Smooth muscle cell (in vitro differentiated cells): ENCODE measurements at regions not wholly inside any gene's neighbourhood (a gene's known extent, or its start where the extent isn't known, plus 50 kb on each side); places are given as distances from the start of the nearest gene placed in this dataset.

Experiments used
- DNase-seq: peaks from one replicate; lab custom pipeline; 2025; ENCODE audit not compliant: unreplicated experiment; lab: John Stamatoyannopoulos, UW
- H2AFZ ChIP-seq: fragments of 200-600 bp; sonication (generic); 2 replicates; pipeline ENCODE4 v1.6.0; 2016; ENCODE audit warnings: antibody characterized with exemption, low read depth, mild to moderate bottlenecking
- H3F3A ChIP-seq: fragments of 200-600 bp; sonication (generic); 2 replicates; pipeline ENCODE4 v1.6.0; 2017; ENCODE audit warnings: antibody characterized with exemption, low read depth
- H3K27ac ChIP-seq: fragments of 200-600 bp; sonication (generic); 2 replicates; pipeline ENCODE4 v1.5.1; 2016; ENCODE audit warnings: low read depth, mild to moderate bottlenecking
- H3K27me3 ChIP-seq: fragments of 200-600 bp; sonication (generic); 2 replicates; pipeline ENCODE4 v1.6.1; 2016; ENCODE audit warnings: low read depth, mild to moderate bottlenecking
- H3K36me3 ChIP-seq: fragments of 200-600 bp; sonication (generic); 2 replicates; pipeline ENCODE4 v1.5.1; 2016; ENCODE audit warnings: low read depth
- H3K4me1 ChIP-seq: fragments of 200-600 bp; sonication (generic); 2 replicates; pipeline ENCODE4 v1.5.1; 2016; ENCODE audit warnings: low read depth
- H3K4me2 ChIP-seq: fragments of 200-600 bp; sonication (generic); 2 replicates; pipeline ENCODE4 v1.6.0; 2016; ENCODE audit warnings: mild to moderate bottlenecking
- H3K4me3 ChIP-seq: fragments of 200-600 bp; sonication (generic); 2 replicates; pipeline ENCODE4 v1.5.1; 2016; ENCODE audit warnings: mild to moderate bottlenecking
- H3K79me2 ChIP-seq: fragments of 200-600 bp; sonication (generic); 2 replicates; pipeline ENCODE4 v1.6.0; 2016; ENCODE audit warnings: low read depth, mild to moderate bottlenecking
- H3K9ac ChIP-seq: fragments of 200-600 bp; sonication (generic); 2 replicates; pipeline ENCODE4 v1.6.0; 2016; ENCODE audit warnings: low read depth
- H3K9me3 ChIP-seq: fragments of 200-600 bp; sonication (generic); replicated peaks from 2 replicates; pipeline ENCODE4 v1.5.1; 2016; ENCODE audit warnings: low read depth
- H4K20me1 ChIP-seq: fragments of 200-600 bp; sonication (generic); 2 replicates; pipeline ENCODE4 v1.6.0; 2016; ENCODE audit warnings: low read depth
- WGBS: methylation state at CpG from one replicate; pipeline ENCODE4 v1.1.7; 2016; ENCODE audit warnings: low lambda C conversion rate; 5-methylcytosine and 5-hydroxymethylcytosine counted together
- TF ChIP-seq, protein P1 (sequence below): fragments of 200-600 bp; sonication (generic); IDR thresholded peaks from 2 replicates; pipeline ENCODE4 v1.5.1; 2017; ENCODE audit warnings: borderline replicate concordance, mild to moderate bottlenecking, antibody characterized with exemption; ENCODE audit not compliant: insufficient read depth, poor library complexity, severe bottlenecking

DNA sequence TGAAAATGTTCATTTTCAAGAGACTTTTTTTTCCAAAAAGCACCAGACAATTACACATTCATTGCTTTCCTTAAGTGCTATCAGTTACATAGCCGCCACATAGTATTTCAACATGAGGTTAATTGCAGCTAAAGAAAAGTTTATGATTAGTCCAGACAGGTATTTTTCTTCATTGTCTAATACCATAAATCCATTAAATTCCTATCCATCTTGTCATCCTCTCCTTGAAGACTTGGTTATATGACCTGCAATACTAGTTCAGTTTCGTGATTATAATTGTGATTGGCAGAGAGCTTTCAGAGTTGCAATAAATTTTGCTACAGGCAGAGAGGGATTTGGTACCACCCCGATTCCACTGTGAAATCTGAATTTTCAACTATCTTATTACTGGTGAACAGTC, 437.7 kb downstream of the GPATCH2 start:
- H3K4me1 ChIP-seq: no peaks in the 10 kb centered on the region

DNA sequence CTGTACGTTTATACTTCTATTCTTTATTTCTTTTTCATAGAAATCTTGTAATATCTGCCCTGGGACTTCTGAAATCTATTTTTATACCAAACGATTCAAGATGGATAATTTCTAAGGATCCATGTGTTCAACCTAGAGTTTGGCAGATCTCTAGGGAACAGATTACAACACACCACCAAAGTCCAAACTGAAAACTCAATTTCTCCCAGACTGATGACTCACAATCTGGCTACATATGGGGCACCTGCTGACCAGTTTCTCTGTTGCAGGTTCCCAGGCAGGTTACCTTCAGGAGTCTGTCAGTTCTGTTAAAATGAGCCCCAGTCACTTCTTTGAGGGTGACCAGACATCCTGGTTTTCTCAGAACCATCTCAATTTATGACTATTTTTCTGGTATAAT, 439.4 kb downstream of the GPATCH2 start:
- Histone ChIP-seq H4K20me1 (no peaks in the 10 kb centered on the region), H3K4me1 (no peaks in the 10 kb centered on the region), H3K27ac (no peak overlapping the region), H3K4me2 (no peak overlapping the region), H3K9ac (no peak overlapping the region), H3F3A (no peaks in the 10 kb centered on the region), H3K36me3 (no peaks in the 10 kb centered on the region), H2AFZ (no peak overlapping the region), H3K27me3 (no peaks in the 10 kb centered on the region), H3K4me3 (no peak overlapping the region), H3K79me2 (no peaks in the 10 kb centered on the region), H3K9me3 (no peaks in the 10 kb centered on the region)
- no peak for DNase-seq
- WGBS: 72% methylated on average over 2 of the region's 2 CpGs
- TF ChIP-seq, protein P1, sequence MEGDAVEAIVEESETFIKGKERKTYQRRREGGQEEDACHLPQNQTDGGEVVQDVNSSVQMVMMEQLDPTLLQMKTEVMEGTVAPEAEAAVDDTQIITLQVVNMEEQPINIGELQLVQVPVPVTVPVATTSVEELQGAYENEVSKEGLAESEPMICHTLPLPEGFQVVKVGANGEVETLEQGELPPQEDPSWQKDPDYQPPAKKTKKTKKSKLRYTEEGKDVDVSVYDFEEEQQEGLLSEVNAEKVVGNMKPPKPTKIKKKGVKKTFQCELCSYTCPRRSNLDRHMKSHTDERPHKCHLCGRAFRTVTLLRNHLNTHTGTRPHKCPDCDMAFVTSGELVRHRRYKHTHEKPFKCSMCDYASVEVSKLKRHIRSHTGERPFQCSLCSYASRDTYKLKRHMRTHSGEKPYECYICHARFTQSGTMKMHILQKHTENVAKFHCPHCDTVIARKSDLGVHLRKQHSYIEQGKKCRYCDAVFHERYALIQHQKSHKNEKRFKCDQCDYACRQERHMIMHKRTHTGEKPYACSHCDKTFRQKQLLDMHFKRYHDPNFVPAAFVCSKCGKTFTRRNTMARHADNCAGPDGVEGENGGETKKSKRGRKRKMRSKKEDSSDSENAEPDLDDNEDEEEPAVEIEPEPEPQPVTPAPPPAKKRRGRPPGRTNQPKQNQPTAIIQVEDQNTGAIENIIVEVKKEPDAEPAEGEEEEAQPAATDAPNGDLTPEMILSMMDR: no peak

More for the DNA sequence above, 437.7 kb downstream of the GPATCH2 start:
- Histone ChIP-seq H3K36me3 (no peaks in the 10 kb centered on the region), H4K20me1 (no peaks in the 10 kb centered on the region), H3F3A (no peaks in the 10 kb centered on the region), H3K27me3 (no peaks in the 10 kb centered on the region), H3K4me3 (no peak overlapping the region), H3K9me3 (no peaks in the 10 kb centered on the region), H3K79me2 (no peaks in the 10 kb centered on the region), H3K4me2 (no peak overlapping the region), H2AFZ (no peak overlapping the region), H3K9ac (no peak overlapping the region), H3K27ac (no peak overlapping the region)
- TF ChIP-seq, protein P1: no peak
- DNase-seq: no peak
- WGBS: 74% methylated on average over 3 of the region's 3 CpGs

DNA sequence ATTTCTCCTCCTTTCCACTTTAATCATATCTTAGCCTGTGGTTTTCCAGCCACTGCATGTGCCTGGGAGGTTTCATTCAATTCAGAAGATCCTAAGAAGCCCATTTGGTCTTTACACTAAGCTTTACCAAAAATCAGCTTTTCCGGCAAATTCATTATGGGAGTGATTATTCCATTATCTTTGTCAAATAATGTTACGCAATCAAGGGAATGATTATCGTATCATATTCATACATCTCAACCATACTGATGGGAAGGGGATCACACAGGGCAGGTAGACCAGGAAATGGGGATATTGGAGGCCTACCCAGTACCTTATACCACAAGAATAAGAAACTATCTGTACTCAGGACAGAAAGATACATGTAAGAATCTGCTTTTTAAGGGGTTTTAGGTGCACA, 440.5 kb downstream of the GPATCH2 start:
- Histone ChIP-seq H3F3A (no peaks in the 10 kb centered on the region), H3K36me3 (no peaks in the 10 kb centered on the region), H2AFZ (no peak overlapping the region), H3K27me3 (no peaks in the 10 kb centered on the region), H3K4me2 (no peak overlapping the region), H4K20me1 (no peaks in the 10 kb centered on the region), H3K4me1 (no peaks in the 10 kb centered on the region), H3K9me3 (no peaks in the 10 kb centered on the region), H3K27ac (no peak overlapping the region), H3K4me3 (no peak overlapping the region), H3K79me2 (no peaks in the 10 kb centered on the region), H3K9ac (no peak overlapping the region)
- DNase-seq: no peak
- TF ChIP-seq, protein P1: no peak
- 61% methylated on average over 3 of the region's 3 CpGs for WGBS

DNA sequence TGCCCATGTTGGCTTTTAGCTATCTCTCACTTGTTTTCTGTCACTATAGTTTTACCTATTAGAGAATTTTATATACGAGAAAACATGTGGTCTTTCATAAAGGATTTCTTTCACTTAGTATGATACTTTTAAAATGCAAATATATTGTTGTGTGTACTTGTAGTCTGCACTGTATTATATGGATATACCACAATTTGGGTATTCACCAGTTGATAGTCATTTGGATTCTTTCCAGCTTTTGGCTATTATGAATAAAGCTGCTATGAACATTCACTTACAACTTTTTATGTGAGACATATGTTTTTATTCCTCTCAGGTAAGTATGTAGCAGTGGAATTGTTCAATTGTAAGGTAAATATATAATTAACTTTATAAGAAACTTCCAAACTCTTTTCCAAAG, 441.5 kb downstream of the GPATCH2 start:
- DNase-seq: no peak
- Histone ChIP-seq H2AFZ (no peak overlapping the region), H3K27me3 (peaks cover under 1% of the 10 kb centered on the region), H3K9ac (no peak overlapping the region), H4K20me1 (no peaks in the 10 kb centered on the region), H3K9me3 (no peaks in the 10 kb centered on the region), H3K79me2 (no peaks in the 10 kb centered on the region), H3K27ac (no peak overlapping the region), H3K36me3 (no peaks in the 10 kb centered on the region), H3F3A (no peaks in the 10 kb centered on the region), H3K4me3 (no peak overlapping the region), H3K4me1 (no peaks in the 10 kb centered on the region), H3K4me2 (no peak overlapping the region)
- TF ChIP-seq, protein P1: no peak
- 82% methylated on average over 1 of the region's 1 CpG for WGBS
